GM12878 (cell line): ENCODE measurements at regions not wholly inside any gene's neighbourhood (a gene's known extent, or its start where the extent isn't known, plus 50 kb on each side); places are given as distances from the start of the nearest gene placed in this dataset.
A peak's percentile ranks its signal among the peaks of the same experiment; 100 is the strongest.

Experiments
- BMI1 ChIP-seq: fragments of 450-650 bp; IDR thresholded peaks from 2 replicates; pipeline ENCODE4 v1.6.1; 2016; ENCODE audit warnings: mild to moderate bottlenecking, moderate library complexity, borderline replicate concordance
- BRCA1 ChIP-seq: IDR thresholded peaks from 2 replicates; pipeline ENCODE4 v1.6.1; 2011; ENCODE audit warnings: low read depth, low read length, improper control_type of control experiment
- FOXK2 ChIP-seq: fragments of 450-650 bp; IDR thresholded peaks from 2 replicates; pipeline ENCODE4 v1.6.1; 2017; ENCODE audit warnings: mild to moderate bottlenecking, moderate library complexity
- FOXM1 ChIP-seq: IDR thresholded peaks from 2 replicates; pipeline ENCODE4 v1.6.1; 2012; ENCODE audit warnings: low read depth, mild to moderate bottlenecking, inconsistent platforms, low read length, moderate library complexity
- HDAC2 ChIP-seq: fragments of 200-600 bp; sonication (generic); IDR thresholded peaks from 2 replicates; pipeline ENCODE4 v1.6.1; 2017
- NFYB ChIP-seq: IDR thresholded peaks from 2 replicates; pipeline ENCODE4 v1.6.1; 2011; ENCODE audit warnings: low read depth, mild to moderate bottlenecking, low read length, improper control_type of control experiment, moderate library complexity; ENCODE audit not compliant: insufficient read depth
- NKRF ChIP-seq: fragments of 450-650 bp; conservative IDR thresholded peaks from 2 replicates; pipeline ENCODE4 v1.6.1; 2017; ENCODE audit warnings: mild to moderate bottlenecking, moderate library complexity
- PKNOX1 ChIP-seq: fragments of 450-650 bp; IDR thresholded peaks from 2 replicates; pipeline ENCODE4 v1.6.1; 2016; ENCODE audit warnings: mild to moderate bottlenecking
- POLR2AphosphoS5 ChIP-seq: IDR thresholded peaks from 2 replicates; pipeline ENCODE4 v1.6.1; 2011; ENCODE audit warnings: mild to moderate bottlenecking, low read length, inconsistent platforms
- RELA ChIP-seq: fragments of 450-650 bp; IDR thresholded peaks from 2 replicates; pipeline ENCODE4 v1.8.0; 2014; ENCODE audit warnings: borderline replicate concordance; ENCODE audit not compliant: partially characterized antibody
- RUNX3 ChIP-seq: IDR thresholded peaks from 2 replicates; pipeline ENCODE4 v1.6.1; 2012; ENCODE audit warnings: low read length, inconsistent platforms
- TF ChIP-seq, protein P1 (sequence below): fragments of 450-650 bp; IDR thresholded peaks from 2 replicates; pipeline ENCODE4 v1.6.1; 2016; ENCODE audit warnings: mild to moderate bottlenecking
- TF ChIP-seq, protein P2 (sequence below): IDR thresholded peaks from 2 replicates; pipeline ENCODE4 v1.6.1; 2012; ENCODE audit warnings: low read length, inconsistent platforms

DNA sequence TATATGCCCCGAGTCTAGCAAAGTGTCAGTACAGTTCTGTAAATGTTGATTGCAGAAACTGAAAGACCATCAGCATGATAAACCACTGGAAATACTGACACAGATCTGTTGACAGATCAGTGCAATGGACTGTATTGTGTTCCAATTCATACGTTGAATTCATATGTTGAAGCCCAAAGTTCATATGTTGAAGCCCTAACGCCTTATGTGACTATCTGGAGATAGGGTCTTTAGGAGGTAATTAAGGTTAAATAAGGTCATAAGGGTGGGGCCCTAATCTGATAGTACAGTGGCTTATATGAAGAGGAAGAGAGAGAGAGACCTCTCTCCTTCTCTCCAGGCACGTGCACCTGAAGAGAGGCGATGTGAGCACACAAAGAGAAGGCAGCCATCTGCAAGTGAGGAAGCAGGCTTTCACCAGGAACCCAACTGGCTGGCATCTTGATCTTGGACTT lies 144.7 kb downstream of the MRPL39 start (continued):
- no peak for TF ChIP-seq HDAC2
- TF ChIP-seq, protein P1, sequence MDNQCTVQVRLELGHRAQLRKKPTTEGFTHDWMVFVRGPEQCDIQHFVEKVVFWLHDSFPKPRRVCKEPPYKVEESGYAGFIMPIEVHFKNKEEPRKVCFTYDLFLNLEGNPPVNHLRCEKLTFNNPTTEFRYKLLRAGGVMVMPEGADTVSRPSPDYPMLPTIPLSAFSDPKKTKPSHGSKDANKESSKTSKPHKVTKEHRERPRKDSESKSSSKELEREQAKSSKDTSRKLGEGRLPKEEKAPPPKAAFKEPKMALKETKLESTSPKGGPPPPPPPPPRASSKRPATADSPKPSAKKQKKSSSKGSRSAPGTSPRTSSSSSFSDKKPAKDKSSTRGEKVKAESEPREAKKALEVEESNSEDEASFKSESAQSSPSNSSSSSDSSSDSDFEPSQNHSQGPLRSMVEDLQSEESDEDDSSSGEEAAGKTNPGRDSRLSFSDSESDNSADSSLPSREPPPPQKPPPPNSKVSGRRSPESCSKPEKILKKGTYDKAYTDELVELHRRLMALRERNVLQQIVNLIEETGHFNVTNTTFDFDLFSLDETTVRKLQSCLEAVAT: 0 out of 2 replicates have a peak, but pooled peaks have one; percentile 40
- no peak for TF ChIP-seq NKRF
- TF ChIP-seq POLR2AphosphoS5: peak; percentile 75
- TF ChIP-seq RELA: no peak
- TF ChIP-seq RUNX3: peak; percentile 55; the same call in 1 of the 2 replicates
- TF ChIP-seq, protein P2, sequence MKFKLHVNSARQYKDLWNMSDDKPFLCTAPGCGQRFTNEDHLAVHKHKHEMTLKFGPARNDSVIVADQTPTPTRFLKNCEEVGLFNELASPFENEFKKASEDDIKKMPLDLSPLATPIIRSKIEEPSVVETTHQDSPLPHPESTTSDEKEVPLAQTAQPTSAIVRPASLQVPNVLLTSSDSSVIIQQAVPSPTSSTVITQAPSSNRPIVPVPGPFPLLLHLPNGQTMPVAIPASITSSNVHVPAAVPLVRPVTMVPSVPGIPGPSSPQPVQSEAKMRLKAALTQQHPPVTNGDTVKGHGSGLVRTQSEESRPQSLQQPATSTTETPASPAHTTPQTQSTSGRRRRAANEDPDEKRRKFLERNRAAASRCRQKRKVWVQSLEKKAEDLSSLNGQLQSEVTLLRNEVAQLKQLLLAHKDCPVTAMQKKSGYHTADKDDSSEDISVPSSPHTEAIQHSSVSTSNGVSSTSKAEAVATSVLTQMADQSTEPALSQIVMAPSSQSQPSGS: peak; percentile 42; the same call in 1 of the 2 replicates
- no peak for TF ChIP-seq FOXM1
- TF ChIP-seq NFYB: no peak
- TF ChIP-seq FOXK2: no peak
- TF ChIP-seq BRCA1: no peak
- peak; percentile 54; the same call in 1 of the 2 replicates for TF ChIP-seq PKNOX1
- no peak for TF ChIP-seq BMI1
